H1 (cell line): ENCODE measurements at regions not wholly inside any gene's neighbourhood (a gene's known extent, or its start where the extent isn't known, plus 50 kb on each side); places are given as distances from the start of the nearest gene placed in this dataset.

Source experiments
- CTCF ChIA-PET: fragments of 300-600 bp; sonication (Branson Sonifier 250); formaldehyde crosslinking; loops from one replicate; lab custom pipeline; 2021; ENCODE audit not compliant: partially characterized antibody; lab: Charles Lee
- POLR2A ChIA-PET: fragments of 300-600 bp; sonication (Branson Sonifier 250); formaldehyde crosslinking; loops from one replicate; lab custom pipeline; 2021; ENCODE audit warnings: inconsistent platforms; ENCODE audit not compliant: partially characterized antibody; lab: Charles Lee
- DNase-seq, 2 experiments: peaks; one replicate each; pipeline versions ENCODE4 v3.0.0 to v3.0.0-alpha.2; 2010 to 2022; ENCODE audit warnings: low spot score in 2 of 2, low read depth in 1 of 2, mixed read lengths in 1 of 2
- FAIRE-seq: peaks from 2 replicates; lab custom pipeline; 2011; peaks lifted over from hg19 to GRCh38; lab: Jason Lieb, UNC
- H2AFZ ChIP-seq: 2 replicates; pipeline ENCODE4 v1.8.1; 2012; ENCODE audit warnings: low read length, inconsistent platforms
- H2AK5ac ChIP-seq: 2 replicates; pipeline ENCODE4 v1.6.1; 2013; ENCODE audit warnings: low read depth, low read length
- H2BK120ac ChIP-seq: replicated peaks from 2 replicates; pipeline ENCODE3; 2013; ENCODE audit warnings: low read depth, low read length, inconsistent platforms
- H2BK12ac ChIP-seq: 2 replicates; pipeline ENCODE4 v1.6.1; 2013; ENCODE audit warnings: low read depth, low read length
- H2BK15ac ChIP-seq: 2 replicates; pipeline ENCODE4 v1.6.1; 2013; ENCODE audit warnings: low read length
- H2BK20ac ChIP-seq: 2 replicates; pipeline ENCODE4 v1.6.1; 2013; ENCODE audit warnings: low read length
- H2BK5ac ChIP-seq: 2 replicates; pipeline ENCODE4 v1.6.1; 2013; ENCODE audit warnings: low read depth, low read length
- H3K14ac ChIP-seq: 2 replicates; pipeline ENCODE4 v1.6.1; 2013; ENCODE audit warnings: inconsistent platforms; ENCODE audit not compliant: insufficient read length
- H3K18ac ChIP-seq: 2 replicates; pipeline ENCODE4 v1.6.1; 2013; ENCODE audit warnings: low read length; ENCODE audit errors: extremely low read depth
- H3K23ac ChIP-seq: 2 replicates; pipeline ENCODE4 v1.6.1; 2013; ENCODE audit warnings: inconsistent platforms; ENCODE audit not compliant: insufficient read length
- H3K23me2 ChIP-seq: 2 replicates; pipeline ENCODE4 v1.6.1; 2013; ENCODE audit warnings: low read depth, low read length
- H3K27ac ChIP-seq: 2 replicates; pipeline ENCODE4 v1.6.1; 2011; ENCODE audit warnings: low read depth, low read length, inconsistent platforms
- H3K27me3 ChIP-seq, 4 experiments: replicated peaks in 1 of 4; 1 replicate in 1 of 4; 2 replicates in 3 of 4; pipeline versions ENCODE4 v1.6.1 to v1.8.1; 2011 to 2013; ENCODE audit warnings: low read length in 3 of 4, mild to moderate bottlenecking in 3 of 4, inconsistent platforms in 2 of 4, mixed read lengths in 2 of 4, moderate library complexity in 1 of 4; ENCODE audit not compliant: control insufficient read depth in 3 of 4, insufficient read depth in 3 of 4; ENCODE audit errors: extremely low read depth in 1 of 4
- H3K36me3 ChIP-seq, 4 experiments: 2 replicates each; pipeline versions ENCODE4 v1.6.1 to v1.8.1; 2011 to 2013; ENCODE audit warnings: mild to moderate bottlenecking in 4 of 4, low read length in 3 of 4, moderate library complexity in 2 of 4, control low read depth in 1 of 4, inconsistent platforms in 1 of 4; ENCODE audit not compliant: insufficient read depth in 4 of 4, control insufficient read depth in 2 of 4
- H3K4ac ChIP-seq: replicated peaks from 2 replicates; pipeline ENCODE3; 2013; ENCODE audit warnings: low read length, low read depth, mixed read lengths, inconsistent platforms; ENCODE audit not compliant: insufficient read length
- H3K4me1 ChIP-seq, 4 experiments: replicated peaks in 1 of 4; 1 replicate in 1 of 4; 2 replicates in 3 of 4; pipeline versions ENCODE4 v1.6.1 to v1.8.1; 2011 to 2013; ENCODE audit warnings: low read length in 3 of 4, inconsistent platforms in 2 of 4, mixed read lengths in 1 of 4; ENCODE audit not compliant: insufficient read depth in 4 of 4, control insufficient read depth in 3 of 4
- H3K4me2 ChIP-seq, 2 experiments: 2 replicates each; pipeline versions ENCODE4 v1.6.1 to v1.8.1; 2011 to 2013; ENCODE audit warnings: low read depth in 2 of 2, low read length in 2 of 2, control low read depth in 1 of 2, inconsistent platforms in 1 of 2, mild to moderate bottlenecking in 1 of 2; ENCODE audit not compliant: insufficient read depth in 1 of 2
- H3K4me3 ChIP-seq, 4 experiments: fragments of 200-600, 300-600 bp in 1 of 4; sonication (generic), shearing (Covaris generic), sonication (Bioruptor Twin) in 1 of 4; 2 replicates each; pipeline versions ENCODE4 v1.5.1 to v1.8.1; 2011 to 2016; ENCODE audit warnings: low read length in 4 of 4, low read depth in 3 of 4, control low read depth in 2 of 4, inconsistent platforms in 2 of 4, mild to moderate bottlenecking in 2 of 4, mixed read lengths in 1 of 4, moderate library complexity in 1 of 4; ENCODE audit not compliant: insufficient read depth in 2 of 4; ENCODE audit errors: extremely low read depth in 1 of 4
- H3K56ac ChIP-seq: replicated peaks from 2 replicates; pipeline ENCODE3; 2013; ENCODE audit warnings: low read depth, mild to moderate bottlenecking, mixed read lengths, low read length, inconsistent platforms; ENCODE audit not compliant: insufficient read length
- H3K79me1 ChIP-seq: 2 replicates; pipeline ENCODE4 v1.6.1; 2013; ENCODE audit warnings: low read depth, low read length, control low read depth
- H3K79me2 ChIP-seq, 2 experiments: 2 replicates each; pipeline versions ENCODE4 v1.6.1 to v1.8.1; 2012 to 2013; ENCODE audit warnings: low read length in 2 of 2, mild to moderate bottlenecking in 2 of 2, inconsistent platforms in 1 of 2; ENCODE audit not compliant: insufficient read depth in 2 of 2, control insufficient read depth in 1 of 2
- H3K9ac ChIP-seq, 4 experiments: replicated peaks in 1 of 4; 1 replicate in 1 of 4; 2 replicates in 3 of 4; pipeline versions ENCODE4 v1.6.1 to v1.8.1; 2011 to 2013; ENCODE audit warnings: low read depth in 3 of 4, low read length in 3 of 4, control low read depth in 2 of 4, mild to moderate bottlenecking in 2 of 4, moderate library complexity in 2 of 4, inconsistent platforms in 1 of 4; ENCODE audit errors: extremely low read depth in 1 of 4
- H3K9me3 ChIP-seq, 2 experiments: 2 replicates each; pipeline versions ENCODE4 v1.6.1 to v1.8.1; 2012 to 2013; ENCODE audit warnings: mild to moderate bottlenecking in 2 of 2, moderate library complexity in 2 of 2, control low read depth in 1 of 2, inconsistent platforms in 1 of 2, low read depth in 1 of 2, low read length in 1 of 2, mixed read lengths in 1 of 2; ENCODE audit not compliant: insufficient read depth in 2 of 2
- H4K20me1 ChIP-seq, 2 experiments: replicated peaks in 1 of 2; 2 replicates each; pipeline versions ENCODE3 to v1.8.1; 2011 to 2013; ENCODE audit warnings: inconsistent platforms in 2 of 2, low read length in 2 of 2, mild to moderate bottlenecking in 1 of 2; ENCODE audit not compliant: insufficient read depth in 2 of 2, control insufficient read depth in 1 of 2
- H4K5ac ChIP-seq: 2 replicates; pipeline ENCODE4 v1.6.1; 2013; ENCODE audit warnings: low read length, low read depth, mixed read lengths, inconsistent platforms; ENCODE audit not compliant: insufficient read length
- H4K8ac ChIP-seq: 2 replicates; pipeline ENCODE4 v1.8.0; 2013; ENCODE audit warnings: mild to moderate bottlenecking, moderate library complexity, low read length, inconsistent platforms; ENCODE audit not compliant: insufficient read depth; ENCODE audit errors: extremely low read depth
- H4K91ac ChIP-seq: replicated peaks from 2 replicates; pipeline ENCODE3; 2013; ENCODE audit warnings: low read length, mixed read lengths, inconsistent platforms; ENCODE audit not compliant: insufficient read length
- CEBPB ChIP-seq: IDR thresholded peaks from 2 replicates; pipeline ENCODE4 v1.6.1; 2012; ENCODE audit warnings: low read depth, low read length
- EP300 ChIP-seq, 2 experiments: IDR thresholded peaks; 1 replicate in 1 of 2; 2 replicates in 1 of 2; pipeline ENCODE4 v1.6.1; 2011 to 2012; ENCODE audit warnings: low read depth in 2 of 2, low read length in 2 of 2, mild to moderate bottlenecking in 2 of 2, borderline replicate concordance in 1 of 2, inconsistent platforms in 1 of 2, moderate library complexity in 1 of 2
- JUN ChIP-seq: IDR thresholded peaks from 2 replicates; pipeline ENCODE4 v1.6.1; 2011; ENCODE audit warnings: low read depth, mild to moderate bottlenecking, improper control_type of control experiment, low read length
- PHF8 ChIP-seq: fragments of 200-600 bp; sonication (generic); conservative IDR thresholded peaks from 2 replicates; pipeline ENCODE4 v1.7.1; 2012; ENCODE audit warnings: low read depth, mild to moderate bottlenecking, inconsistent platforms, low read length, moderate library complexity
- POLR2AphosphoS5 ChIP-seq: IDR thresholded peaks from 2 replicates; pipeline ENCODE4 v1.6.1; 2011; ENCODE audit warnings: low read depth, low read length
- RNF2 ChIP-seq: fragments of 200-900, 300-1000 bp; sonication (generic); IDR thresholded peaks from 2 replicates; pipeline ENCODE4 v1.7.1; 2016; ENCODE audit warnings: borderline replicate concordance, low read depth, mild to moderate bottlenecking, antibody characterized with exemption, low read length; ENCODE audit not compliant: poor library complexity, severe bottlenecking; ENCODE audit errors: missing control alignments
- SP2 ChIP-seq: IDR thresholded peaks from 2 replicates; pipeline ENCODE4 v1.6.1; 2012; ENCODE audit warnings: mild to moderate bottlenecking, low read length, inconsistent platforms
- TBP ChIP-seq: IDR thresholded peaks from 2 replicates; pipeline ENCODE4 v1.6.1; 2011; ENCODE audit warnings: low read depth, low read length, improper control_type of control experiment
- WGBS, 2 experiments: shearing (Covaris generic) in 1 of 2; methylation state at CpG; one replicate each; pipeline versions ENCODE4 v1.1.6 to v1.1.7; 2013 to 2015; ENCODE audit warnings: low lambda C conversion rate in 2 of 2, mixed read lengths in 2 of 2, inconsistent platforms in 1 of 2, low coverage in 1 of 2, missing lambda C conversion rate in 1 of 2; ENCODE audit not compliant: insufficient replicate concordance in 2 of 2, insufficient coverage in 1 of 2, insufficient read length in 1 of 2; ENCODE audit errors: extremely low coverage in 1 of 2, missing lambda C conversion rate in 1 of 2; 5-methylcytosine and 5-hydroxymethylcytosine counted together
- TF ChIP-seq, protein P1 (sequence below): IDR thresholded peaks from 2 replicates; pipeline ENCODE4 v1.6.1; 2012; ENCODE audit warnings: inconsistent platforms

GRCh38 chr2:205858275-205858674, 176.0 kb downstream of the NRP2 start:
- no peak for DNase-seq
- Histone ChIP-seq H4K91ac (no peak overlapping the region), H2BK120ac (no peak overlapping the region), H2AFZ (no peak overlapping the region), H3K27me3 (no peaks in the 10 kb centered on the region; a peak in 1 of 7 replicates), H4K5ac (no peak overlapping the region), H2AK5ac (no peak overlapping the region), H3K79me1 (no peaks in the 10 kb centered on the region), H4K8ac (no peak overlapping the region), H3K23me2 (no peaks in the 10 kb centered on the region), H3K4me1 (no peaks in the 10 kb centered on the region), H3K4ac (no peak overlapping the region), H3K27ac (no peak overlapping the region), H4K20me1 (no peaks in the 10 kb centered on the region), H3K36me3 (no peaks in the 10 kb centered on the region), H2BK12ac (no peak overlapping the region), H3K4me2 (no peak overlapping the region), H3K56ac (no peak overlapping the region), H3K14ac (peak overlapping the region; percentile 36), H2BK5ac (no peak overlapping the region), H3K9me3 (no peaks in the 10 kb centered on the region), H3K79me2 (no peaks in the 10 kb centered on the region), H3K9ac (no peak overlapping the region), H3K23ac (no peak overlapping the region), H2BK15ac (no peak overlapping the region), H2BK20ac (no peak overlapping the region), H3K4me3 (no peak overlapping the region), H3K18ac (no peak overlapping the region)
- WGBS, 2 experiments, result 95% methylated on average over 3 of the region's 3 CpGs; no CpG with 5 or more reads in 1 of the 2 experiments
- ChIA-PET POLR2A (interaction anchor here (0.7 kb wide), 1 partner anchor 23 kb away, joined by 3 read pairs; no protein-coding TSS in a partner anchor), CTCF (interaction anchor here (1.1 to 2.6 kb wide), 9 partner anchors 9 to 82 kb away, joined by 3 to 8 read pairs (median 4); no protein-coding TSS in a partner anchor)
- TF ChIP-seq POLR2AphosphoS5 (no peak), CEBPB (no peak), TBP (no peak), JUN (no peak), SP2 (no peak), PHF8 (no peak), RNF2 (no peak), EP300 (IDR thresholded peaks at IDR 0.05; ENCODE audit: borderline replicate concordance in 1 of 2, low read depth in 2 of 2, low read length in 2 of 2) (no peak)
- TF ChIP-seq, protein P1, sequence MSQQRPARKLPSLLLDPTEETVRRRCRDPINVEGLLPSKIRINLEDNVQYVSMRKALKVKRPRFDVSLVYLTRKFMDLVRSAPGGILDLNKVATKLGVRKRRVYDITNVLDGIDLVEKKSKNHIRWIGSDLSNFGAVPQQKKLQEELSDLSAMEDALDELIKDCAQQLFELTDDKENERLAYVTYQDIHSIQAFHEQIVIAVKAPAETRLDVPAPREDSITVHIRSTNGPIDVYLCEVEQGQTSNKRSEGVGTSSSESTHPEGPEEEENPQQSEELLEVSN, result no peak
- FAIRE-seq, result no peak
